Left kidney (tissue), 1 donor: ENCODE measurements at regions not wholly inside any gene's neighbourhood (a gene's known extent, or its start where the extent isn't known, plus 50 kb on each side); places are given as distances from the start of the nearest gene placed in this dataset.

ENCODE experiments used
- DNase-seq: peaks from one replicate; pipeline ENCODE4 v3.0.0-alpha.2; 2013

DNA sequence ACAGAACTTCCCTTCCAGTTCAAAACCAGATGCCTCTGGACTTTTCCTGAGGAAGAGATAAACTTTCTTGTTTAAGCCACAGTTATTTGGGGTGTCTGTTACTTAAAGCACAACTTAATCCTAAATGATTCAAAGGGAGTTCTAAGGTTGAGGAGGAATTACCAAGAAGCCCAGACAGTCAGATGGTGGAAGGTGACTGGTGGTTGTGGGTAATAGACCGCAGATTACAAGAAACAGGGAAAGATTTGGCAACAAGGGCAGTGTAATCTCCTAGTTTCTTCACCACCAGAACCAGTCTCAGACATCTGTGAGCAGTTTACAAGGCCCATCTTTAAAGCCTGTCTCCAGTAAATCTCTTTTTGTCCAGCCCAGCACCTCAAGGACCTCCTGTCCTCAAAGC is 130.1 kb upstream of the CTTNBP2NL start:
- DNase-seq: no peak

DNA sequence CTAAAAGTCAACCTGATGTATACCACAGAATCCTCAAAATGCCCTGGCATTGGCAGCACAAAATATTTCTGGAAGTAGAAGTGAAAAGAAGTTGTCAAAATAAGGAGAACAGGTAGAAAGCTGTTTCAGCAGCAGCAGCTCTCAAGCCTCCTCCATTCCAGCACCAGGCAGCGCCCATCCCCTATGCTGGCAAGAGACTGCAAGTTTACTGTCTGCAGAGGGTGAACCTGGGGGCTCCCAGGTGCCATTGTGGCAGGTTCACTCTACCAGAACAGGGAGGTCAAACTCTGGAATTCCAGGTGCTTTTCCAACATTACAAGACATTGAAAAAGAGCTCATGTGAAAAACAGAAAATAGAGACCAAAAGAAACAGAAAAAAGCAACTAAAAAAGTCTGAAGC is 128.8 kb upstream of the CTTNBP2NL start:
- DNase-seq: no peak

DNA sequence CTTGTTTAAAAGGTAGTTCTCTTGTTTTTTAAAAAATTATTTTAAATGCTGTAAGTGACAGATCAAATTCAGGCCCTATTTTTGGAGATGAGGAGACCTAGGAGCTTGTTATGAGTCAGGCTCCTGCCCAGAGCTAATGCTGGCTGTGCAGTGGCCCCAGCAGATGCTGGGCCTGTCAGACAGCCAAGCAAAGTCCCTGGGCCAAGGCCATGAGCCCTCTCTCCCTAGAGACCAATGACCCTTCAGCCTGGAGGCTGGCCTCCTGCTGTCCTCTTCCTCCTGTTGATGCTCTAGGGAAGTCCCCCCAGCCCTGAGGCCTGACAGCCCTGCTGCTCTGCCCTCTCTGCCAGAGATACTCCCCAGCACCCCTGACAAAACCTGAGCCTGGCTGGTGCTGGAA is 128.1 kb upstream of the CTTNBP2NL start:
- no peak for DNase-seq

GRCh38 chr1:112268408-112268807 is 127.6 kb upstream of the CTTNBP2NL start:
- no peak for DNase-seq

DNA sequence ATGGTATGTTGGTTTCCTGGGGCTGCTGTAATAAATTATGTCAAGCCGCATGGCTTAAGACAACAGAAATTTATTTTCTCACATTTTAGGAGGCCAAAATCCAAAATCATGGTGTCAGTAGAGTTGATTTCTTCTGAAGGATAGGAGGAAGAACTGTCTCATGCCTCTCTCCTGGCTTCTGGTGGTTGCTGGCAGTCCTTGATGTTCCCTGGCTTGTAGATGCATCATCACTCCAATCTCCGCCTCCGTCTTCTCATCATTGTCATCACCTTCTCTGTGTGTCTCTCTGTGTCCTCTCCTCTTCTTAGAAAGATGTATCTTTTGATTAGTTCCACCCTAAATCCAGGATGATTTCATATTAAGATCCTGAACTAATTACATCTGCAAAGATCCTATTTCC is 124.7 kb upstream of the CTTNBP2NL start:
- no peak for DNase-seq

DNA sequence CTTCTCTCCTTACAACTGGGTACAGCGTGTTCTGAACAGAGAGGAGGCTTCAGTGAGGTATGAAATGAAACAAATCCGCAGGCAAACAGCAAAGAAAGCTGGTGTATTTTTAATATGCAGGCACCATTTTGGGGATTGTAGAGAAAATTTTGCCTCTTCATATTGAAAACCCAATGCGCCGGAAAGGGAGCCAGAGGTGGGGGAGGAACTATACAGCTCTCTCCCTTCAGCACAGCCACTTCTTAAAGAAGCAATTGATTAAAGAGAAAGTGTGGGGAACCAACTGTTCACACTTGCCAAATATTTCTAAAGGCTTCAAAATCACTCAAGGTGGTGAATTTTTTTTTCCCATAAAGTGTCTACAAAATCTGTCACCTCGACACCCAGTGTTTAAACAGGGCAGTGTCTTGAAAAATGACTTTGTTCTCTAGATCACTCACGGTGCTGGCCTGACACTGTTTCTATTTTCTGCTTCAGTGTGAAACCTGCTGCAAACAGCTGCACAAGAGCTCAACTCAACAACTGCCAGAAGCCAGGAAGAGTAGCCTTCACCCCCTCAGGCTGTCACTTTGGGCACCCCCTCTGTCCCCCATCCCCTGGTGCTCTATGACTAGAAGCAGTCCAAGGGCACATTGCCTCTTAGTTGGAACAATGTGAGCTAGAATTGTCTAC is 123.8 kb upstream of the CTTNBP2NL start:
- DNase-seq: no peak

DNA sequence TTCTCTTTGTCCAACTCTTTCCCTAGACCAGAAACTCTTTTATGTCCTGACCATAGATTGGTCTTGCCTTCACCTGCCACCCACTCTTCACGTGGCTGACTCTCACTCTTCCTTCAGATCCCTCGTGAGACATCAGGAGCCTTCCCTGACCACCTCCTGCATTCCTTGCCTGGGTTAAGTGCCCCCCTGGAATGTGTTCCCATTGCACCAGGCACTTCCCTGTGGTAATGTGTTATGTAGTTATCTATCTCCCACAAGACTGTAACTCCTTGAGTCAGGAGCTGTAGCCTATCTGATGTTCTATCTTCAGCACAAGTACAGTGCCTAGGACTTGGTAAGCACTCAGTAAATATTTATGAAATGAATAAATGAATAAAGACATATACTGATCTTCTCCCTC is 111.2 kb upstream of the CTTNBP2NL start:
- DNase-seq: no peak

DNA sequence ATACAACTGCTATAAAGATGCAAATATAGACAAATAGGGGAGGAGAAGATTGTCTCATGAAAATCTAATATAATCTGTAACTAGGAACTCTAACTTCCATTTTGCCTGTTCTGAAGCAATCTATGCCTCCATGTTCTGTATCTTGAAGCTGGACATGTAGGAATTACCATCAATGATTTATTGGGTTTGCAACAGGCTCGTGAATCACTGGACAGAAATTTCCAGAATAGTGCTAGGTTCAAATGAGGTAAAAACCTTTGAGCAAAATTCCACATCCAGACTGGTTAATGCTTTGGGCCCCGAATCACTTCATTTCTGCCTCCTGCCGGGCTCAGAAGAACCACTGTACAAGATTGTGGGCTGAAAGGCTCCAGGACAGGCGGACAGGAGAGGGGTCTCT is 110.7 kb upstream of the CTTNBP2NL start:
- DNase-seq: no peak

DNA sequence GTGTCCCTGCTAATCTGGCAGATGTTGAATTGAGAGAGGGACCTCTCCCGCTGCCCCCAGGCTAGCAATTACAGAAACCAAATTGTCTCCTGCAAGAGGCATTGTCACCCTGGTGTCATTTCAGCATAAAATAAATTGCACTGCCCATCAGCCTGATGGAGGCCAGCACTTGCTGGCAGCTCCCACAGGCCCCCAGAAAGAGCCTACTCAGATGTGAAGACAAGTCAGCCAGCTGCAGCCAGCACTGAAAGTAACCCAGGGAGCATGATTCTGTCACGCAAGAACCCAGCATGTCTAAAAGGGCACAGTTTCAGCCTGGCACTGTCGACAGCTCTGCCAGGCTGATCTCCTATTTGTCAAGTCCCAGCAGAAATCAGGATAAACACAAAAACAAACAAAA is 110.3 kb upstream of the CTTNBP2NL start:
- no peak for DNase-seq

GRCh38 chr1:112296908-112297307 is 99.1 kb upstream of the CTTNBP2NL start:
- DNase-seq: no peak

GRCh38 chr1:112297536-112297935 is 98.5 kb upstream of the CTTNBP2NL start:
- no peak for DNase-seq

GRCh38 chr1:112298558-112298957 is 97.5 kb upstream of the CTTNBP2NL start:
- peak; percentile 20 for DNase-seq

DNA sequence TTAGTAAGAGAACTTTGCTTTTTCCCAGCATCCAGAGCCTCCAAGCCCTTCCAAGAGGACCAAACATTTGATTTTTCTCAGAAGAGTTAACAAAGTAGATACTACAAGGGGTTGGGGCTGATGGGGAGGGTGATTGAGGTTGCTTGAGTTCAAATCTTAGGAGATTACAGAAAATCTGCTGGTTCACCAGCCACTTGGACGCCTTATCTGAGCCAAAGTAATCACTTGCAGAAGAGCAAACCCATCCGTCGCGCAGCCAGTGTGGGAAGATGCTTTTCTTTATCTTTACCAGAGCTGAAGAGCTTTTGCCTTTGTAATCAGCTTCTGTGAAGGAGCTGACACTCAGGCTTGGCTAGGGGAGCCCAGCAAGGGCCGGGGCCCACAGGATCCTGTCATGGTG is 91.9 kb upstream of the CTTNBP2NL start:
- no peak for DNase-seq

GRCh38 chr1:112304612-112305011 is 91.4 kb upstream of the CTTNBP2NL start:
- no peak for DNase-seq

GRCh38 chr1:112307930-112308591 is 88.0 kb upstream of the CTTNBP2NL start:
- DNase-seq: no peak

- DNase-seq: no peak
Measured at GRCh38 chr1:112308716-112309115, 87.3 kb upstream of the CTTNBP2NL start.

DNA sequence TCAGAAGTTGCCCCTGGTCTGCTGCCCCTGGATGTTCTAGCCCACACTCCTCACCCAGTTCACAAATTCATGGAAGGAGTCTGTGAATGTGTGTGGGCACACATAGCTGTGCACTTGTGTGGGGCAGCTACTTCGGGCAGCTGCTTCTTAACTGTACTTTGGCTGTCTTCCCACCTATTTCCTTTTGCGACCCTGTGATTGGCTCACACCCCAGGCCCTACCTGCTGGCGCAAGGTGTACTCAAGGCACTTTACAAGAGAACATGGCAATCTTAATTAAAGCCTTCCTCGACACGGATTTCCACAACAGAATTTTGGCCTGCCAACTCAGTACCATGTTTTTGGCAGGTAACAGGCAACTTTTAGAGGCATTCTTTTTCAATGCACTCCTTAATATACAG is 86.5 kb upstream of the CTTNBP2NL start:
- no peak for DNase-seq

DNA sequence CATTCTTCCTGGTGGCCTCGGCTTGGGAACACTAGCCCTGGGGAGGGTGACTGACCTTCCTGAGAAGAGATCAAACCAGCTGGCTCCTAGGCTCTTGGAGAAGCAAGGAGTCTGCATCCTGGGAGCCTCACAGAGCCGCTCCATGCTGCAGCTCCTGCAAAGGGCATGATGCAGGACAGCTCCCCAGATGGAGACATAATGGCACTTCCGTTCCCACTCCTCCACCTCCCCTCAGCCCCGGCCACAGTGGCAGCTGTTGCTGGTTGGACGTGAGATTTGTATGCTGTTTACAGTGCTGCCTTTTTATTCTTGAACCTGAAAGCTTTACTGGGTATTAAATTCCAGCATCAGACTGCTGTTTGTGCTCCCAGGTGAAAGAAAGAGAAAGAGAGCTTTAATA is 83.7 kb upstream of the CTTNBP2NL start:
- DNase-seq: no peak

DNA sequence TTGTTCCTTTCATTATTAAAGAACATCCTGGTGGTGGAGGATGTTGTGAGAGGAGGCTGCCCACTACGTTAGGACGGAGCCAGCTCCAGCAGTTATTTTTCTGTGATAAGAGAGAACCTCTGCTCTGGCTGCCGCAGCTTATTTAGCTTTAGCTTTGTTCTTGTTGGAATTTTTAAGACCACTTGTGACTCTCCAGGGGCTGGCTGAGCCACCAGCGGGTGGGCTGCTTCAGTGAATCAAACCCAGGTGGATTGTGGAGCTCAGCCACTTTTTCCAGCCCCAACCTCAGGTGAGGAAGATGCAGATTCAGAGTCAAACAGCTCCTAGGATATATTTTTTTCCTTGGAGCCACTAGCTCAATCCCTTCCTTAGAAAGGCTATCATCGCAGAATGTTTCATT is 83.1 kb upstream of the CTTNBP2NL start:
- no peak for DNase-seq

DNA sequence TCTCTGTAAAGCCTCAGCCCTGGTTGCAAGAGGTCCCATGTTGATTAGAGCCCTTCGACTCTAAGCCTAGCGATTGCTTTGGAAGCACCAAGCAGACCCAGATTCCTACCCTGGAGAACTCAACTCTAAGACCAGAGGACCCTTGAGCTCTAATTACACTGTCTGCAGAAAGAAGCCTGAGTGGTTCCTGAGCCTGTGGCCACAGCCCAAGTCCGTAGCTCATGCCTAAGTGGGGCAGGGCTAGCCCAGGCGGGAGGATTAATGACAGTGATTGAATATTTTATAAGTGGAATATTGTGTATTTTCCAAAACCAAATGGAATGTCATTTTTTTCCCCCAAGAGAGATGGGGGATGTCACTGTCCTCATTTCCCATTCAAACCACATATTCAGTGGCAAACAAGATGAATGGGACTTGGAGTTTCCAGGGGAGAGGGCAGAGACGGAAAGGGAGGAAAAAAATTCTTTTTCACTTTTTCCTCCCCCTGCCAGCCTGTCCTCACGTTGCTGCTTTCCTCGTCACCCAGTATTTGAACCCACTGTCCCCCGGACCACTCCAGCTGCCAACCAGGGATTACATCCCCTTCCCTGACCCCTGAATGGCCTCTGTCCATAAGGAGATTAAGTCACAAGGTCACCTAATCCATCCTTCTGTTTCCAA is 79.6 kb upstream of the CTTNBP2NL start:
- no peak for DNase-seq

DNA sequence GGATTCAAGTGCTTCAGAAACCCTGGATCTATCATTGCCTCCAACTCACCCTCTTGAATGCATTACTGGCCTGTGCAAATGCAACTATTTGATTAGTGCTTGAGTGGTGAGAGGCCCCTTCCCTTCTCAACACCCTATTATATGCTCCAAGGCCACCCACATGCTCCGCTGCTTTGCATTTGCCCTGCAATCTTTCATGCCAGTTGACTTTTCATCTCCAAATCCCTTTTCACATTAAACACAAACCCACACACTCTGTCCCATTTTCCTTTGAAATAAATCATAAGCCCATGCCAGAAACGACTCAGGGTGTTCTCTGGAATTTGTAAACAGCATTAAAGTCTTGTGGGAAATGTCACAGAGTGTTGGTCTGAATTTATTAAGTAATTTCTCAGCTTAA is 78.9 kb upstream of the CTTNBP2NL start:
- no peak for DNase-seq

DNA sequence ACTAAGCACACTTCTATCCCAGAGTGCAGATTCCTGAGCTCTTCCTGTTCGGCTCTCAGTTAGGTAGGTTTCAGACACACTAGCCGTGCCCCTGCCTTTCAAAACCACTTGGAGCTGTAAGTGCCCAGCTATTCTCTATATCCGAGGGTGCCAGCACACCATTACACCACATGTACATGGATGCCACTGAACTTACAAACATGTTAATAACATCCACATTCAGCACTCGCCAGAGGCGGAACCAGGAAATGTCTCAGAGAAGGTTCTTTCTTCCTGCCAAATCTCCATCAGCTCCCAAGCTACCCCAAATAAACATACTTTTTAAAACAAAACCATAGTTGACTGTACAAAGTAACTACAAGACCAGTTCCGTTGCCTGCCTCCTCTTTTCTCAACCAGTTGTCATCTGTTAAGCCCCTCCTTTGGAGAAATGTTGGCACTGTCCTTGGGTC is 78.4 kb upstream of the CTTNBP2NL start:
- DNase-seq: no peak

GRCh38 chr1:112318263-112318662 is 77.8 kb upstream of the CTTNBP2NL start:
- DNase-seq: no peak
